Calu3 (cell line): ENCODE measurements at regions not wholly inside any gene's neighbourhood (a gene's known extent, or its start where the extent isn't known, plus 50 kb on each side); places are given as distances from the start of the nearest gene placed in this dataset.

Source experiments
- BruUV-seq: library from RNA; stranded (reverse); fragments of 400-500 nt; replicated peaks from 2 replicates; lab custom pipeline; 2021; lab: Mats Ljungman, UMichigan
- CTCF ChIA-PET: fragments of 300-600 bp; sonication (Branson Sonifier 250); formaldehyde crosslinking; loops from one replicate; lab custom pipeline; 2022; ENCODE audit warnings: antibody characterized with exemption; lab: Charles Lee
- DNase-seq: peaks from one replicate; pipeline ENCODE4 v3.0.0; 2022
- H3K27ac Mint-ChIP-seq: one replicate; pipeline ENCODE4 v1.8.0; 2022; ENCODE audit warnings: mixed read lengths; ENCODE audit not compliant: unreplicated experiment
- H3K27me3 Mint-ChIP-seq: one replicate; pipeline ENCODE4 v1.8.0; 2022; ENCODE audit warnings: mixed read lengths; ENCODE audit not compliant: unreplicated experiment
- H3K36me3 Mint-ChIP-seq: one replicate; pipeline ENCODE4 v1.8.0; 2022; ENCODE audit warnings: mild to moderate bottlenecking, moderate library complexity, mixed read lengths; ENCODE audit not compliant: insufficient read depth, unreplicated experiment
- H3K4me1 Mint-ChIP-seq: one replicate; pipeline ENCODE4 v1.8.0; 2022; ENCODE audit warnings: mild to moderate bottlenecking, low read depth, mixed read lengths; ENCODE audit not compliant: unreplicated experiment
- H3K4me3 Mint-ChIP-seq: one replicate; pipeline ENCODE4 v1.8.0; 2022; ENCODE audit warnings: mild to moderate bottlenecking, low read depth, moderate library complexity, mixed read lengths; ENCODE audit not compliant: unreplicated experiment
- H3K9me3 Mint-ChIP-seq: one replicate; pipeline ENCODE4 v1.8.0; 2022; ENCODE audit warnings: low read depth, mixed read lengths; ENCODE audit not compliant: unreplicated experiment
- intact Hi-C: fragments of 100-400 bp; cut with micrococcal nuclease; formaldehyde crosslinking; loops from one replicate; pipeline ENCODE4 v1.10.0; 2022; ENCODE audit not compliant: unreplicated experiment
- TF ChIP-seq, protein P1 (sequence below): fragments of 200-600 bp; IDR thresholded peaks from one replicate; pipeline ENCODE4 v1.8.0; 2022; ENCODE audit warnings: antibody characterized with exemption; ENCODE audit not compliant: unreplicated experiment

DNA sequence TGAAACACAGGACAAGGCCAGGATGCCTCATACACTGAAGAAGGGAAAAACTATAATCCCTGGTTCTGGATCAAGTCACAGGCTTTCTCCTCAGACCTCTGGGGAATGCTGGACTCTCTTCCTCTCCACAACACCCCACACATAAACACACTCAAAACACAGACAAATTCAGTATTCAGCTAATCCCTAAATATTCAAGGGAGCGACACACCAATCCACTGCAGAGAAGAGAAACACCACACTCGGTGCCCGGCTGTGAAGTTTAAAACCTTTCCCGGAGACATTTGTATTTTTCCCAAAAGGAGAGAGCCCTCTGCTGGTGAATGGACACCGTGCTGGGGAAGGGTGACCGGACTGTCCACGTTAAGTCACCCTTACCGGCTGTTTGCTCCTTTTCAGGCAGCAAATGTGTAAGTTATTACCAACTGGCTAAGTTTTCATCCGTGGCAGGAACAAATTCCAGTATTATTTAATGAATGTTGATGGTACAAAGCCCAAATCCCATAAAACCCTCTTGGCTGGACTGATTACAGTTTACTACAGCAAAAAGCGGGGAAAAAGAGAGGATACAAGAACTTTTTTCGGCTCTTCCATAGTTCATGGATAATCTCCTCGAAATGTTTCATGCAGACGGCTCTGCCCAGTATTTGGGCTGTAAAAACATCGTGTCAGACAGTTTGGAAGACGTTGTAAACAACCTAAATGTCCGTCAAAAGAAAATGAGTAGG lies 130.9 kb upstream of the SLC30A5 start:
- no peak overlapping the region for H3K4me3 Mint-ChIP-seq
- CTCF ChIA-PET = no interaction called here
- no peaks in the 10 kb centered on the region for H3K27me3 Mint-ChIP-seq
- H3K36me3 Mint-ChIP-seq = no peaks in the 10 kb centered on the region
- H3K9me3 Mint-ChIP-seq = no peaks in the 10 kb centered on the region
- peaks cover 8% of the 10 kb centered on the region for H3K4me1 Mint-ChIP-seq
- BruUV-seq = no TSS peak
- H3K27ac Mint-ChIP-seq = no peak overlapping the region
- peak; percentile 77 for DNase-seq
- intact Hi-C loops = loop anchor here (1.0 to 2.0 kb wide), 2 partner anchors 78 to 676 kb away; no protein-coding TSS in a partner anchor
- TF ChIP-seq, protein P1, sequence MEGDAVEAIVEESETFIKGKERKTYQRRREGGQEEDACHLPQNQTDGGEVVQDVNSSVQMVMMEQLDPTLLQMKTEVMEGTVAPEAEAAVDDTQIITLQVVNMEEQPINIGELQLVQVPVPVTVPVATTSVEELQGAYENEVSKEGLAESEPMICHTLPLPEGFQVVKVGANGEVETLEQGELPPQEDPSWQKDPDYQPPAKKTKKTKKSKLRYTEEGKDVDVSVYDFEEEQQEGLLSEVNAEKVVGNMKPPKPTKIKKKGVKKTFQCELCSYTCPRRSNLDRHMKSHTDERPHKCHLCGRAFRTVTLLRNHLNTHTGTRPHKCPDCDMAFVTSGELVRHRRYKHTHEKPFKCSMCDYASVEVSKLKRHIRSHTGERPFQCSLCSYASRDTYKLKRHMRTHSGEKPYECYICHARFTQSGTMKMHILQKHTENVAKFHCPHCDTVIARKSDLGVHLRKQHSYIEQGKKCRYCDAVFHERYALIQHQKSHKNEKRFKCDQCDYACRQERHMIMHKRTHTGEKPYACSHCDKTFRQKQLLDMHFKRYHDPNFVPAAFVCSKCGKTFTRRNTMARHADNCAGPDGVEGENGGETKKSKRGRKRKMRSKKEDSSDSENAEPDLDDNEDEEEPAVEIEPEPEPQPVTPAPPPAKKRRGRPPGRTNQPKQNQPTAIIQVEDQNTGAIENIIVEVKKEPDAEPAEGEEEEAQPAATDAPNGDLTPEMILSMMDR = peak; percentile 71

DNA sequence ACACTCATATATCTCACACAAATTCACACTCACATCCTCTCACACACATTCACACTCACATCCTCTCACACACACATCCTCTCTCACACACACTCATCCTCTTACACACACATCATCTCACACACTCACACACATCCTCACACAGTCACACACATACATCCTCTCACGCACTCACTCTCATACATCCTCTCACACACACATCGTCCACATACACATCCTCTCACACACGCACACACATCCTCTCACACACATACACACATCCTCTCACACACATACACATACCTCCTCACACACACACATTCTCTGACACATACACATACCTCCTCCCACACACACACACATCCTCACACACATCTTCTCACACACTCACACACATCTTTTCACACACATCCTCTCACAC lies 129.1 kb upstream of the SLC30A5 start:
- H3K27me3 Mint-ChIP-seq = no peaks in the 10 kb centered on the region

DNA sequence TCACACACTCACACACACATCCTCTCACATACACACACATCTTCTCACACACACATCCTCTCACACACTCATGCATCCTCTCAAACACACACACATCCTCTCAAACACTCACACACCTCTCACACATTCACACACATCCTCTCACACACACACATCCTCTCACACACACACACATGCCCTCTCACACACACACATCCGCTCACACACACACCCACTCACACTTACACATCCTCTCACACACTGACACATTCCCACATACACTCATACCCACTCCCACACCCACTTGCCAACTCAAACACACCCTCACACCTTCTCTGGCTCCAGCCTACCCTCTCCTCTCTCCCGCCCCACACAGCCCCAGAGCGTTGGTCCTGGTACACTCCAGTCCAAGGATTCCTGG lies 127.9 kb upstream of the SLC30A5 start:
- CTCF ChIA-PET = no interaction called here
- no peaks in the 10 kb centered on the region for H3K9me3 Mint-ChIP-seq
- intact Hi-C loops = no loop called here
- H3K27me3 Mint-ChIP-seq = peaks cover 3% of the 10 kb centered on the region
- no peak for DNase-seq
- no peak overlapping the region for H3K27ac Mint-ChIP-seq
- no peak overlapping the region for H3K4me3 Mint-ChIP-seq
- TF ChIP-seq, protein P1 = no peak
- BruUV-seq = no TSS peak
- no peaks in the 10 kb centered on the region for H3K36me3 Mint-ChIP-seq
- H3K4me1 Mint-ChIP-seq = peaks cover 8% of the 10 kb centered on the region

More for the DNA sequence above, 129.1 kb upstream of the SLC30A5 start:
- CTCF ChIA-PET = no interaction called here
- TF ChIP-seq, protein P1 = no peak
- DNase-seq = no peak
- Mint-ChIP-seq H3K36me3 (no peaks in the 10 kb centered on the region), H3K9me3 (no peaks in the 10 kb centered on the region), H3K27ac (no peak overlapping the region), H3K4me1 (peaks cover 8% of the 10 kb centered on the region), H3K4me3 (no peak overlapping the region)
- intact Hi-C loops = no loop called here
- no TSS peak for BruUV-seq

DNA sequence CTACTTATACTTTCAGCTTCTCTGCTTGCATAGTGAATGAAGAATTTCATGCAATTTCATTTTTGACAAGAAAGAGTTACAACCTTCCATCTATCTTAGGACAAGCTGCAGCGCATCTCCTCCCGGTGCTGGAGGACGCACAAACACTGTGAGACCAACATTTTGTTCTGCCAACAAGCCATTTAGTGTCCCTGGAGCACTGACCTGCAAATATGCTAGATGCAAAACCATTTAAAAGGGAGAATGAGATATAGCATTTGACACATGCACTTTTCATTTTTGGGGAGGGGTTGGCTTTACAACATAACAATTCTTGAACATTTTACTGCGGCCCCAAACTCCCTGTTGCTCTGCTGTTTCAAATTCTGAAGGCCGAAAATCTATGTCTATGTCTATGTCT lies 127.2 kb upstream of the SLC30A5 start:
- Mint-ChIP-seq H3K27me3 (peaks cover 10% of the 10 kb centered on the region), H3K4me3 (no peak overlapping the region), H3K9me3 (no peaks in the 10 kb centered on the region), H3K4me1 (peaks cover 8% of the 10 kb centered on the region), H3K36me3 (no peaks in the 10 kb centered on the region), H3K27ac (no peak overlapping the region)
- intact Hi-C loops = no loop called here
- CTCF ChIA-PET = no interaction called here
- DNase-seq = no peak
- no TSS peak for BruUV-seq
- TF ChIP-seq, protein P1 = no peak
